GM21515 (cell line): ENCODE measurements at regions not wholly inside any gene's neighbourhood (a gene's known extent, or its start where the extent isn't known, plus 50 kb on each side); places are given as distances from the start of the nearest gene placed in this dataset.
"Not testable (repeated sequence)": the region's sequence is repeated elsewhere in the genome, so short reads cannot be mapped to it uniquely, and the experiment has no call there.

Source experiments
- ATAC-seq: cut with Tn5 transposase; IDR thresholded peaks from one replicate; pipeline ENCODE4 v1.9.1; 2021; ENCODE audit not compliant: unreplicated experiment

GRCh38 chr7:112982441-112983063, 104.1 kb downstream of the GPR85 start:
- peak; percentile 81 for ATAC-seq

GRCh38 chr7:112981966-112982365, 104.7 kb downstream of the GPR85 start:
- peak; percentile 24 for ATAC-seq

- ATAC-seq = not testable (repeated sequence)
Observed at GRCh38 chr7:112979055-112979454, 107.6 kb downstream of the GPR85 start.

- ATAC-seq = peak; percentile 41
Observed at GRCh38 chr7:112977244-112977955, 109.2 kb downstream of the GPR85 start.

GRCh38 chr7:112970771-112971170, 115.9 kb downstream of the GPR85 start:
- peak; percentile 59 for ATAC-seq

GRCh38 chr7:112969946-112970345, 116.7 kb downstream of the GPR85 start:
- ATAC-seq = no peak

- ATAC-seq = no peak
Observed at GRCh38 chr7:112965506-112965905, 121.1 kb downstream of the GPR85 start.

- no peak for ATAC-seq
Observed at GRCh38 chr7:112963634-112964033, 123.0 kb downstream of the GPR85 start.

GRCh38 chr7:112962815-112963214, 123.8 kb downstream of the GPR85 start:
- no peak for ATAC-seq

- ATAC-seq = no peak
Observed at GRCh38 chr7:112959276-112959675, 127.4 kb downstream of the GPR85 start.

- ATAC-seq = no peak
Observed at GRCh38 chr7:112958775-112959174, 127.9 kb downstream of the GPR85 start.

GRCh38 chr7:112957901-112958300, 128.7 kb downstream of the GPR85 start:
- ATAC-seq = no peak

- not testable (repeated sequence) for ATAC-seq
Observed at GRCh38 chr7:112953031-112953430, 133.6 kb downstream of the GPR85 start.

GRCh38 chr7:112951070-112951469, 135.6 kb downstream of the GPR85 start:
- no peak for ATAC-seq

- ATAC-seq = not testable (repeated sequence)
Observed at GRCh38 chr7:112949682-112950081, 136.9 kb downstream of the GPR85 start.

GRCh38 chr7:112946350-112946749, 140.3 kb downstream of the GPR85 start:
- no peak for ATAC-seq

GRCh38 chr7:112945046-112945445, 141.6 kb downstream of the GPR85 start:
- ATAC-seq = no peak

GRCh38 chr7:112942981-112943380, 143.6 kb downstream of the GPR85 start:
- ATAC-seq = no peak

GRCh38 chr7:112942125-112942524, 144.5 kb downstream of the GPR85 start:
- not testable (repeated sequence) for ATAC-seq

GRCh38 chr7:112940314-112940732, 146.3 kb downstream of the GPR85 start:
- peak; percentile 43 for ATAC-seq

- ATAC-seq = peak; percentile 98
Observed at GRCh38 chr7:112939574-112940313, 146.9 kb downstream of the GPR85 start.
